H9 (cell line): ENCODE measurements at regions not wholly inside any gene's neighbourhood (a gene's known extent, or its start where the extent isn't known, plus 50 kb on each side); places are given as distances from the start of the nearest gene placed in this dataset.

Experiments
- DNase-seq: peaks from one replicate; pipeline ENCODE4 v3.0.0-alpha.2; 2017
- H2AFZ ChIP-seq: one replicate; pipeline ENCODE4 v1.6.1; 2013; ENCODE audit warnings: mild to moderate bottlenecking, low read length, control low read depth, moderate library complexity
- H2AK5ac ChIP-seq: 2 replicates; pipeline ENCODE4 v1.6.1; 2013; ENCODE audit warnings: low read length, control low read depth, mixed read lengths; ENCODE audit not compliant: insufficient read length
- H2BK120ac ChIP-seq: one replicate; pipeline ENCODE4 v1.6.1; 2013; ENCODE audit warnings: low read depth, mild to moderate bottlenecking, low read length, control low read depth, inconsistent platforms; ENCODE audit not compliant: poor library complexity, severe bottlenecking
- H2BK12ac ChIP-seq: 2 replicates; pipeline ENCODE4 v1.6.1; 2013; ENCODE audit warnings: low read length, control low read depth, mixed read lengths, low read depth; ENCODE audit not compliant: insufficient read length
- H2BK15ac ChIP-seq: 2 replicates; pipeline ENCODE4 v1.6.1; 2013; ENCODE audit warnings: low read depth, low read length, control low read depth
- H2BK20ac ChIP-seq: one replicate; pipeline ENCODE4 v1.6.1; 2013; ENCODE audit warnings: low read depth, mild to moderate bottlenecking, low read length, control low read depth, inconsistent platforms; ENCODE audit not compliant: poor library complexity, severe bottlenecking
- H2BK5ac ChIP-seq: 2 replicates; pipeline ENCODE4 v1.6.1; 2013; ENCODE audit warnings: low read length, control low read depth, mixed read lengths; ENCODE audit not compliant: insufficient read length
- H3K14ac ChIP-seq: 2 replicates; pipeline ENCODE4 v1.6.1; 2013; ENCODE audit warnings: low read length, control low read depth; ENCODE audit not compliant: insufficient read depth
- H3K18ac ChIP-seq: 2 replicates; pipeline ENCODE4 v1.6.1; 2013; ENCODE audit warnings: low read depth, mild to moderate bottlenecking, mixed read lengths, low read length, control low read depth; ENCODE audit not compliant: insufficient read length
- H3K23ac ChIP-seq: 2 replicates; pipeline ENCODE4 v1.6.1; 2013; ENCODE audit warnings: low read length, control low read depth, mixed read lengths, low read depth; ENCODE audit not compliant: insufficient read length
- H3K23me2 ChIP-seq: 2 replicates; pipeline ENCODE4 v1.6.1; 2013; ENCODE audit warnings: low read depth, mild to moderate bottlenecking, mixed read lengths, low read length, control low read depth; ENCODE audit not compliant: insufficient read length, poor library complexity, severe bottlenecking
- H3K27ac ChIP-seq: 2 replicates; pipeline ENCODE4 v1.5.1; 2013; ENCODE audit warnings: low read length, control low read depth, mixed read lengths, low read depth; ENCODE audit not compliant: insufficient read length
- H3K27me3 ChIP-seq: 2 replicates; pipeline ENCODE4 v1.6.1; 2013; ENCODE audit warnings: low read length, control low read depth, inconsistent platforms; ENCODE audit not compliant: insufficient read depth
- H3K4ac ChIP-seq: 2 replicates; pipeline ENCODE4 v1.6.1; 2013; ENCODE audit warnings: low read depth, mild to moderate bottlenecking, control low read depth, inconsistent platforms, low read length, moderate library complexity
- H3K4me1 ChIP-seq: 2 replicates; pipeline ENCODE4 v1.6.1; 2013; ENCODE audit warnings: low read length, control low read depth, inconsistent platforms; ENCODE audit not compliant: insufficient read depth
- H3K4me2 ChIP-seq: 2 replicates; pipeline ENCODE4 v1.6.1; 2013; ENCODE audit warnings: low read length, control low read depth, mixed read lengths; ENCODE audit not compliant: insufficient read length, insufficient read depth
- H3K56ac ChIP-seq: 2 replicates; pipeline ENCODE4 v1.6.1; 2013; ENCODE audit warnings: low read depth, mild to moderate bottlenecking, mixed read lengths, low read length, control low read depth; ENCODE audit not compliant: insufficient read length
- H3K79me1 ChIP-seq: 2 replicates; pipeline ENCODE4 v1.6.1; 2013; ENCODE audit warnings: low read depth, mild to moderate bottlenecking, moderate library complexity, low read length, control low read depth, inconsistent platforms; ENCODE audit not compliant: insufficient read depth, poor library complexity, severe bottlenecking
- H3K79me2 ChIP-seq: 2 replicates; pipeline ENCODE4 v1.6.1; 2013; ENCODE audit warnings: low read length, control low read depth, inconsistent platforms; ENCODE audit not compliant: insufficient read depth
- H3K9ac ChIP-seq: 2 replicates; pipeline ENCODE4 v1.6.1; 2013; ENCODE audit warnings: low read length, control low read depth, mixed read lengths; ENCODE audit not compliant: insufficient read length; ENCODE audit errors: extremely low read depth
- H3K9me3 ChIP-seq: one replicate; pipeline ENCODE4 v1.6.1; 2013; ENCODE audit warnings: low read depth, low read length, inconsistent platforms; ENCODE audit not compliant: control insufficient read depth
- H3T11ph ChIP-seq: one replicate; pipeline ENCODE4 v1.6.1; 2013; ENCODE audit warnings: mild to moderate bottlenecking, low read length, control low read depth, inconsistent platforms
- H4K20me1 ChIP-seq: one replicate; pipeline ENCODE4 v1.6.1; 2013; ENCODE audit not compliant: control insufficient read depth, insufficient read length, insufficient read depth
- H4K5ac ChIP-seq: 2 replicates; pipeline ENCODE4 v1.6.1; 2013; ENCODE audit warnings: low read depth, mild to moderate bottlenecking, mixed read lengths, low read length, control low read depth; ENCODE audit not compliant: insufficient read length
- H4K8ac ChIP-seq: replicated peaks from 2 replicates; pipeline ENCODE4 v1.6.1; 2013; ENCODE audit warnings: low read length, control low read depth, mixed read lengths, low read depth; ENCODE audit not compliant: insufficient read length
- H4K91ac ChIP-seq: 2 replicates; pipeline ENCODE4 v1.6.1; 2013; ENCODE audit warnings: low read depth, mild to moderate bottlenecking, moderate library complexity, mixed read lengths, low read length, control low read depth; ENCODE audit not compliant: insufficient read length
- H3K27ac Mint-ChIP-seq, 3 experiments: 2 replicates in 2 of 3; 3 replicates in 1 of 3; pipeline ENCODE4 v1.8.0; 2020 to 2021; ENCODE audit warnings: mixed read lengths in 3 of 3, mild to moderate bottlenecking in 1 of 3, moderate library complexity in 1 of 3
- H3K27me3 Mint-ChIP-seq: 2 replicates; pipeline ENCODE4 v1.8.0; 2021; ENCODE audit warnings: low read depth, mild to moderate bottlenecking, moderate library complexity, mixed read lengths
- H3K36me3 Mint-ChIP-seq, 3 experiments: 2 replicates in 2 of 3; 3 replicates in 1 of 3; pipeline ENCODE4 v1.8.0; 2020 to 2021; ENCODE audit warnings: low read depth in 3 of 3, mixed read lengths in 3 of 3; ENCODE audit not compliant: insufficient read depth in 1 of 3
- H3K4me1 Mint-ChIP-seq, 2 experiments: 2 replicates each; pipeline ENCODE4 v1.8.0; 2020; ENCODE audit warnings: mixed read lengths in 2 of 2
- H3K4me3 Mint-ChIP-seq, 2 experiments: 2 replicates in 1 of 2; 3 replicates in 1 of 2; pipeline ENCODE4 v1.8.0; 2020 to 2021; ENCODE audit warnings: mild to moderate bottlenecking in 2 of 2, mixed read lengths in 2 of 2, moderate library complexity in 1 of 2
- H3K9me3 Mint-ChIP-seq, 2 experiments: 2 replicates in 1 of 2; 3 replicates in 1 of 2; pipeline ENCODE4 v1.8.0; 2020; ENCODE audit warnings: mild to moderate bottlenecking in 2 of 2, mixed read lengths in 2 of 2, moderate library complexity in 1 of 2
- WGBS: extraction: QIAGEN DNeasy Blood & Tissue Kit; methylation state at CpG from one replicate; pipeline ENCODE4 v1.1.7; 2013; ENCODE audit warnings: missing lambda C conversion rate, low lambda C conversion rate, mixed read lengths; ENCODE audit not compliant: insufficient read length; ENCODE audit errors: extremely low coverage; 5-methylcytosine and 5-hydroxymethylcytosine counted together
- TF ChIP-seq, protein P1 (sequence below): fragments of 200-600 bp; sonication (generic); conservative IDR thresholded peaks from 3 replicates; pipeline ENCODE4 v1.8.0; 2021; ENCODE audit warnings: antibody characterized with exemption, mild to moderate bottlenecking

DNA sequence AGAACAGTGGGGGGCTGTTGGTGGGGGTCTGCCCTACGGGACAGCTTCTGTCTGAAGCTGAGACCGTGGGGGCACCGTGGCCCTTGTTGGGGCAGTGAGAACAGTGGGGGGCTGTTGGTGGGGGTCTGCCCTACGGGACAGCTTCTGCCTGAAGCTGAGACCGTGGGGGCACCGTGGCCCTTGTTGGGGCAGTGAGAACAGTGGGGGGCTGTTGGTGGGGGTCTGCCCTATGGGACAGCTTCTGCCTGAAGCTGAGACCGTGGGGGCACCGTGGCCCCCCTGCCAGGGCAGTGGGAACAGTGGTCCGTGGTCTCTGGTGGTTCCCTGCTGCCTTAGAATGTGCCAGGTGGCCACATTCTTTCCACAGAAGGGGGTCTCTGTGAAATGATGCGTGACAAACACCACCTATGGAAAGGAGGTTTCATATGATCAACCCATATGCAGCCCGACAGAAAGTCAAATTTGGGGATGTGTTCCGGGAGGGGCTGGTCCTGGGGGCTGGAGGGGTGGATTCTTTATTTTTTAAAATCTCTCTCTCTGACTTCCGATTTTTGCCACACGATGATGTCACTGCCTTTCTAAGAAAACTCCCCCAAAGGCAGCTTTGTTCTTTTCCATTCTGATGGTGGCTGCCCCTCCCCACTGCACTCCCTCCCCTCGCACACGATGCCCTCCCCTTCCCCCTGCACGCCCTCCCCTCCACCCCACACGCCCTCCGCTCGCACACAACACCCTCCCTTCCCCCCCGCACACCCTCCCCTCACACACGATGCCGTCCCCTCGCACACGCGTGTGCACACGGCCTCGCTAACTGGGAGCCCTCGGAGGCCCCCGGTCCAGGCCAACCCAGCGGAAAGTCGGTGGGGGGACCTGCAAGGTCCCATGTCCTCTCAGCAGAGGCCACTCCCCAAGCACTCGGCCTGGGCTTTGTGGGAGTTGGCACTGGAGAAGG is 1186.5 kb downstream of the BRD1 start:
- H2AK5ac ChIP-seq: no peak overlapping the region
- no peak overlapping the region for H3T11ph ChIP-seq
- peaks cover 2% of the 10 kb centered on the region for H4K20me1 ChIP-seq
- no peaks in the 10 kb centered on the region; a peak in 1 of 5 replicates for H3K9me3 Mint-ChIP-seq
- H3K9ac ChIP-seq: no peak overlapping the region
- H2BK20ac ChIP-seq: no peak overlapping the region
- no peak overlapping the region for H2BK15ac ChIP-seq
- no CpG with 5 or more reads among the region's 33 CpGs for WGBS
- no peak overlapping the region for H2BK5ac ChIP-seq
- no peak overlapping the region for H4K91ac ChIP-seq
- DNase-seq: no peak
- no peaks in the 10 kb centered on the region for H3K4me1 ChIP-seq
- TF ChIP-seq, protein P1, sequence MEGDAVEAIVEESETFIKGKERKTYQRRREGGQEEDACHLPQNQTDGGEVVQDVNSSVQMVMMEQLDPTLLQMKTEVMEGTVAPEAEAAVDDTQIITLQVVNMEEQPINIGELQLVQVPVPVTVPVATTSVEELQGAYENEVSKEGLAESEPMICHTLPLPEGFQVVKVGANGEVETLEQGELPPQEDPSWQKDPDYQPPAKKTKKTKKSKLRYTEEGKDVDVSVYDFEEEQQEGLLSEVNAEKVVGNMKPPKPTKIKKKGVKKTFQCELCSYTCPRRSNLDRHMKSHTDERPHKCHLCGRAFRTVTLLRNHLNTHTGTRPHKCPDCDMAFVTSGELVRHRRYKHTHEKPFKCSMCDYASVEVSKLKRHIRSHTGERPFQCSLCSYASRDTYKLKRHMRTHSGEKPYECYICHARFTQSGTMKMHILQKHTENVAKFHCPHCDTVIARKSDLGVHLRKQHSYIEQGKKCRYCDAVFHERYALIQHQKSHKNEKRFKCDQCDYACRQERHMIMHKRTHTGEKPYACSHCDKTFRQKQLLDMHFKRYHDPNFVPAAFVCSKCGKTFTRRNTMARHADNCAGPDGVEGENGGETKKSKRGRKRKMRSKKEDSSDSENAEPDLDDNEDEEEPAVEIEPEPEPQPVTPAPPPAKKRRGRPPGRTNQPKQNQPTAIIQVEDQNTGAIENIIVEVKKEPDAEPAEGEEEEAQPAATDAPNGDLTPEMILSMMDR: no peak
- peaks cover 0 to 6% of the 10 kb centered on the region in 2 experiments; a peak in 2 of 4 replicates for H3K4me1 Mint-ChIP-seq
- peaks cover 0 to 3% (median 0%) of the 10 kb centered on the region in 3 experiments; a peak in 1 of 7 replicates for H3K36me3 Mint-ChIP-seq
- H3K9me3 ChIP-seq: no peaks in the 10 kb centered on the region
- H3K27me3 Mint-ChIP-seq: no peaks in the 10 kb centered on the region; the same call in 1 of the 2 replicates
- H3K79me1 ChIP-seq: no peaks in the 10 kb centered on the region
- H3K23me2 ChIP-seq: no peaks in the 10 kb centered on the region
- H4K5ac ChIP-seq: no peak overlapping the region
- no peak overlapping the region for H3K23ac ChIP-seq
- H3K4me3 Mint-ChIP-seq: no peak overlapping the region
- no peak overlapping the region for H2BK12ac ChIP-seq
- H3K56ac ChIP-seq: no peak overlapping the region
- H3K27ac ChIP-seq: no peak overlapping the region
- no peak overlapping the region for H3K4ac ChIP-seq
- no peaks in the 10 kb centered on the region for H3K79me2 ChIP-seq
- no peak overlapping the region for H2AFZ ChIP-seq
- H3K27me3 ChIP-seq: no peaks in the 10 kb centered on the region
- H3K4me2 ChIP-seq: no peak overlapping the region
- no peak overlapping the region for H4K8ac ChIP-seq
- H3K18ac ChIP-seq: no peak overlapping the region
- no peak overlapping the region for H2BK120ac ChIP-seq
- no peak overlapping the region for H3K14ac ChIP-seq
- H3K27ac Mint-ChIP-seq: peak overlapping the region in 1 of 3 experiments; percentile 53; a peak in 2 of 7 replicates
